Common myeloid progenitor, CD34-positive (primary cell): ENCODE measurements at regions not wholly inside any gene's neighbourhood (a gene's known extent, or its start where the extent isn't known, plus 50 kb on each side); places are given as distances from the start of the nearest gene placed in this dataset.

Experiments
- CTCF ChIA-PET: fragments of 350-600 bp; sonication (Branson Sonifier 250); formaldehyde crosslinking; loops from one replicate; lab custom pipeline; 2021; ENCODE audit warnings: antibody characterized with exemption; lab: Charles Lee
- POLR2A ChIA-PET: fragments of 350-600 bp; sonication (Branson Sonifier 250); formaldehyde crosslinking; loops from one replicate; lab custom pipeline; 2021; ENCODE audit warnings: antibody characterized with exemption; lab: Charles Lee
- DNase-seq, 3 donors: peaks; one replicate each; pipeline versions ENCODE4 v3.0.0 to v3.0.0-alpha.2; 2013
- H3K27ac ChIP-seq, 2 experiments: 1 replicate in 1 of 2; 2 replicates in 1 of 2; pipeline ENCODE4 v1.7.0; 2013; ENCODE audit warnings: inconsistent platforms in 2 of 2, low read length in 2 of 2, mild to moderate bottlenecking in 2 of 2, low read depth in 1 of 2, moderate library complexity in 1 of 2; ENCODE audit not compliant: severe bottlenecking in 2 of 2, insufficient read depth in 1 of 2, poor library complexity in 1 of 2
- H3K27me3 ChIP-seq, 5 experiments: replicated peaks in 2 of 5; 1 replicate in 3 of 5; 2 replicates in 2 of 5; pipeline versions ENCODE4 v1.6.1 to v1.7.0; 2013; ENCODE audit warnings: low read length in 4 of 5, mild to moderate bottlenecking in 2 of 5, moderate library complexity in 2 of 5, inconsistent platforms in 1 of 5; ENCODE audit not compliant: insufficient read depth in 5 of 5, control insufficient read depth in 4 of 5
- H3K36me3 ChIP-seq, 4 experiments: 1 replicate in 2 of 4; 2 replicates in 2 of 4; pipeline versions ENCODE4 v1.6.1 to v1.7.0; 2013; ENCODE audit warnings: low read length in 3 of 4, control low read depth in 1 of 4, mild to moderate bottlenecking in 1 of 4; ENCODE audit not compliant: control insufficient read depth in 4 of 4, insufficient read depth in 4 of 4
- H3K4me1 ChIP-seq, 4 experiments: 1 replicate in 3 of 4; 2 replicates in 1 of 4; pipeline versions ENCODE4 v1.6.1 to v1.7.1; 2013; ENCODE audit warnings: low read length in 3 of 4, mild to moderate bottlenecking in 3 of 4, control low read depth in 1 of 4, inconsistent platforms in 1 of 4, moderate library complexity in 1 of 4; ENCODE audit not compliant: control insufficient read depth in 4 of 4, insufficient read depth in 4 of 4; ENCODE audit errors: control extremely low read depth in 1 of 4
- H3K4me3 ChIP-seq, 7 experiments: 1 replicate in 4 of 7; 2 replicates in 3 of 7; pipeline versions ENCODE4 v1.5.1 to v1.7.0; 2013; ENCODE audit warnings: mild to moderate bottlenecking in 7 of 7, low read length in 6 of 7, moderate library complexity in 6 of 7, inconsistent platforms in 2 of 7, low read depth in 2 of 7, control low read depth in 1 of 7; ENCODE audit not compliant: insufficient read depth in 4 of 7, control insufficient read depth in 1 of 7; ENCODE audit errors: extremely low read depth in 1 of 7
- H3K9me3 ChIP-seq, 5 experiments: 1 replicate in 4 of 5; 2 replicates in 1 of 5; pipeline versions ENCODE4 v1.6.1 to v1.7.1; 2013; ENCODE audit warnings: low read length in 4 of 5, mild to moderate bottlenecking in 2 of 5, inconsistent platforms in 1 of 5, low read depth in 1 of 5, moderate library complexity in 1 of 5; ENCODE audit not compliant: control insufficient read depth in 4 of 5, insufficient read depth in 2 of 5; ENCODE audit errors: control extremely low read depth in 1 of 5
- WGBS: methylation state at CpG from one replicate; pipeline ENCODE4 v1.1.5; 2013; ENCODE audit not compliant: insufficient coverage; 5-methylcytosine and 5-hydroxymethylcytosine counted together

DNA sequence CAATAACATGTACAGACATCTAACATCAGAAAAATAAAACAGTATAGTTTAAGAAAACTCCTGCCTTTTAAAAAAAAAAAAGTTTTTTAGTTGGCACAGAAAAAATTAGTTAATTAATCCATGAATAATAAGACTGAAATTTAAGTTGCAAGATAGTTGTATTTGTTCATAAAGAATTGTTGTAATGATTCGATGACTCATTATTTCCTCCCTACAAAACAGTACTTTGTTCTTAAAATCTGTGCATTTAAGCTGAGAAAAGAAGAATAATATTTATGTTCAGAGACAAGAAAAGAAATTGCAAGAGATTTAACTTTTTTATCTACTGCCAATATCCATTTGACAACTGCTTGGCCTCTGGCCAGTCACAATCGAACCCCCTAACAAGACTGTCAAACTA is 894.7 kb downstream of the ADGRL2 start:
- no peaks in the 10 kb centered on the region for H3K36me3 ChIP-seq
- H3K4me1 ChIP-seq: peaks cover 0 to 3% (median 1%) of the 10 kb centered on the region in 4 experiments
- WGBS: no CpG with 5 or more reads among the region's 2 CpGs
- no peak overlapping the region for H3K4me3 ChIP-seq
- DNase-seq: peak in 2 of 3 donors; percentile 16 to 34
- H3K27ac ChIP-seq: no peak overlapping the region
- CTCF ChIA-PET: no interaction called here
- H3K27me3 ChIP-seq: no peaks in the 10 kb centered on the region
- POLR2A ChIA-PET: interaction anchor here (0.6 kb wide), 2 partner anchors 210 to 1111 kb away, joined by 3 read pairs; no protein-coding TSS in a partner anchor
- peaks cover 0 to 1% (median 0%) of the 10 kb centered on the region in 5 experiments for H3K9me3 ChIP-seq

DNA sequence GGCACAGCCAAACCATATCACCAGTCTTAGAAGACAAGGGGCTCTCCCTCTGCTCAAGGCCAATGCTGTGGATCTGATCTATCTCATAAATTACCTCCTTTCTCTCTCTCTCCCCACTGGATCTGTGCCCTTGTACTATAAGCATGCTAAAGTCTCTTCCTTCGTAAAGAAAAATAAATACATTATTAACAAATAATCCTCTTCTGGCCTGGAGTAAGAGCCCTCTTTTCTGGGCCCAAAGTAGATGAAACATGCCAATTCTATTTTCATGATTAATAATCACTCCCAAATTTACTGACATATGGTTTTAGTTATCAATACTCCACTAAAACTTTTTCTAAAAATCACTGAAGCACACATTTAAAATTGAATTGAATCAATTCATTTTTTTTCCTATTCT is 889.7 kb downstream of the ADGRL2 start:
- ChIA-PET POLR2A (interaction anchor here (0.6 kb wide), 1 partner anchor 9 kb away, joined by 3 read pairs; no protein-coding TSS in a partner anchor), CTCF (no interaction called here)
- Histone ChIP-seq H3K36me3 (no peaks in the 10 kb centered on the region), H3K27me3 (no peaks in the 10 kb centered on the region), H3K4me1 (peaks cover 0 to 3% (median 1%) of the 10 kb centered on the region in 4 experiments), H3K9me3 (peaks cover 5 to 16% (median 5%) of the 10 kb centered on the region in 5 experiments), H3K4me3 (no peak overlapping the region), H3K27ac (no peak overlapping the region)
- DNase-seq: no peak
- WGBS: 100% methylated on average over 1 of the region's 1 CpG

GRCh38 chr1:82689217-82689616 is 888.5 kb downstream of the ADGRL2 start:
- POLR2A ChIA-PET: interaction anchor here (0.6 kb wide), 2 partner anchors 22 to 59 kb away, joined by 3 read pairs; no protein-coding TSS in a partner anchor
- Histone ChIP-seq H3K4me1 (no peaks in the 10 kb centered on the region), H3K27me3 (no peaks in the 10 kb centered on the region), H3K4me3 (no peak overlapping the region), H3K9me3 (peaks cover 5 to 16% (median 5%) of the 10 kb centered on the region in 5 experiments), H3K36me3 (no peaks in the 10 kb centered on the region), H3K27ac (no peak overlapping the region)
- CTCF ChIA-PET: interaction anchor here (0.7 kb wide), 1 partner anchor 9 kb away, joined by 3 read pairs; no protein-coding TSS in a partner anchor
- WGBS: 100% methylated on average over 1 of the region's 4 CpGs
- DNase-seq: no peak

- Histone ChIP-seq H3K9me3 (peaks cover 5 to 18% (median 5%) of the 10 kb centered on the region in 5 experiments), H3K4me1 (no peaks in the 10 kb centered on the region), H3K36me3 (no peaks in the 10 kb centered on the region), H3K27me3 (no peaks in the 10 kb centered on the region), H3K4me3 (no peak overlapping the region), H3K27ac (no peak overlapping the region)
- CTCF ChIA-PET: no interaction called here
- POLR2A ChIA-PET: no interaction called here
- no peak for DNase-seq
Measured at GRCh38 chr1:82686774-82687173, 886.0 kb downstream of the ADGRL2 start.

DNA sequence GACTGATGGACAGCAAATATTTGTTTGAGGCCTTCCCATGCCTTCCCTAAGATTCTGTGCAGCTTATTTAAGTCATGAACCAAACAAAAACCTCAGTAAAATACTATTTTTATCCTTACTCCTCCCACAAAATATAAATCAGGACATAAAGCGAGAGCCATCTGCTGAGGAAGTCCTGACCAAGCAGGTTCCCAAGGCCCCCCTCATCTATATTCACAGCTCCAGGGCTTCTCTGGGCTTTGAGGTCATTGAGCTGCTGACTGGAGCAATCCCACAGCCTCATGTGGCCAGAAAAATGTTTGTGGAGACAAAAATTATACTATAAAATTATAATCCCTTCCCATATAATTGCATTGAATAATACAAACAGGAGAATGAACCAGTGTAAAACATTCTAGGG is 846.2 kb downstream of the ADGRL2 start:
- ChIA-PET POLR2A (no interaction called here), CTCF (no interaction called here)
- no peaks in the 10 kb centered on the region for H3K36me3 ChIP-seq
- no peak overlapping the region for H3K27ac ChIP-seq
- H3K9me3 ChIP-seq: peaks cover 0 to 2% (median 0%) of the 10 kb centered on the region in 5 experiments
- peak overlapping the region in 1 of 7 experiments; percentile 36 for H3K4me3 ChIP-seq
- peak in 2 of 3 donors; percentile 10 to 13 for DNase-seq
- H3K27me3 ChIP-seq: no peaks in the 10 kb centered on the region
- peaks cover 0 to 7% (median 5%) of the 10 kb centered on the region in 4 experiments for H3K4me1 ChIP-seq
- WGBS: 60% methylated on average over 1 of the region's 1 CpG

- POLR2A ChIA-PET: no interaction called here
- CTCF ChIA-PET: no interaction called here
- peak in 1 of 3 donors; percentile 14 for DNase-seq
- H3K9me3 ChIP-seq: peaks cover 0 to 2% (median 0%) of the 10 kb centered on the region in 5 experiments
- no peaks in the 10 kb centered on the region for H3K36me3 ChIP-seq
- no peaks in the 10 kb centered on the region for H3K27me3 ChIP-seq
- H3K27ac ChIP-seq: no peak overlapping the region
- peak overlapping the region in 1 of 7 experiments; percentile 36 for H3K4me3 ChIP-seq
- peaks cover 0 to 7% (median 5%) of the 10 kb centered on the region in 4 experiments for H3K4me1 ChIP-seq
Measured at GRCh38 chr1:82646336-82646735, 845.6 kb downstream of the ADGRL2 start.

- Histone ChIP-seq H3K27me3 (no peaks in the 10 kb centered on the region), H3K9me3 (peaks cover 0 to 2% (median 0%) of the 10 kb centered on the region in 5 experiments), H3K4me1 (peaks cover 0 to 7% (median 5%) of the 10 kb centered on the region in 4 experiments), H3K27ac (no peak overlapping the region), H3K4me3 (no peak overlapping the region), H3K36me3 (no peaks in the 10 kb centered on the region)
- no CpG with 5 or more reads among the region's 5 CpGs for WGBS
- ChIA-PET CTCF (no interaction called here), POLR2A (interaction anchor here (0.6 kb wide), 1 partner anchor 383 kb away, joined by 3 read pairs; no protein-coding TSS in a partner anchor)
- DNase-seq: no peak
Measured at GRCh38 chr1:82644186-82644915, 843.6 kb downstream of the ADGRL2 start.
